SH-SY5Y (cell line): ENCODE measurements at regions not wholly inside any gene's neighbourhood (a gene's known extent, or its start where the extent isn't known, plus 50 kb on each side); places are given as distances from the start of the nearest gene placed in this dataset.

Source experiments
- GATA2 ChIP-seq: IDR thresholded peaks from 2 replicates; pipeline ENCODE4 v1.6.1; 2011; ENCODE audit warnings: mild to moderate bottlenecking, low read depth, low read length
- GATA3 ChIP-seq: IDR thresholded peaks from 2 replicates; pipeline ENCODE4 v1.6.1; 2011; ENCODE audit warnings: low read depth, mild to moderate bottlenecking, low read length, moderate library complexity

DNA sequence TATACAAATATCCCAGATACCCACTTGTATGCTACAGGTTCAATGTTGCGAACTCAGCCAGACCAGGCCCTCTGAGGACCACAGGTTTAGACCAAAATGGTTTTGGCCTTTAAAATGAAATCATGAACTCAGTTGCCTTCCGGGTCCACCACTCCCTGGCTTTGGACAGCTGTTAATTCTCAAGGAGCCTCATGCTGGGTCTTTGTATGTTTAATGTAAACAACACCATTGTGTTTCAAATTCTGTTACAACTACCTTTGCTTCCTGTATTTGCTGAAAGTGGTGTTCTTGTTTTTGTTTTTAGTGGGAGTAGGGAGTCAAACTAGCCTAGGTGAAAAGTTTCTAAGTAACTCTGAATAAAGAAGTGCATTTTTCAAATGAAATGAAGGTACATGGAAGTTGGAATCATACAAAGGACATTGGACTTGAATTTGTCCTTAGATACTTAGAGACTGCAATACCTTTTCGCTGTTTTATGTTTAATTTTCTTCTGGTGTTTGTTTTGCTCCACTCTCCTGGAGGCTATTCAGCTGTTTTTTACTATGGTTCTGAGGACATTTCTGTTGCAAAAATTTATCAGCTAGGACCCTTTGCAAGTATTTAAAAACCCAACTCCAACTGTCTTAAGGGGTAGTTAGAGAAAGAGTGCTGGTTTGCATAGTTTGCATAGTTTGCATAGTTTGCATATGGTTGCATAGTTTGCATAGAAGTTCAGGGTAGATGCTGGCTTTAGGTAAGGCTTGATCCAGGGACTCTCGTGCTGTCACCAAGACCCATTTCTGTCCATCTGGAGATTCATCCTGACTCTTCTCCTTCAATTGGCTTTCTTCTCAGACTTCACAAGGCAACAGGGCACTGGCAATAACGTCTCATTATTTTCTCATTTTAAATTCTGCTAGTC, 70.1 kb downstream of the MID1IP1 start:
- TF ChIP-seq GATA2: no peak
- no peak for TF ChIP-seq GATA3
